ENCODE measurements at regions not wholly inside any gene's neighbourhood (a gene's known extent, or its start where the extent isn't known, plus 50 kb on each side); places are given as distances from the start of the nearest gene placed in this dataset.

GRCh38 chr17:72063756-72064450 is 56.9 kb upstream of the SOX9 start:
- H3K4me1 ChIP-seq, result no peaks in the 10 kb centered on the region
- H3K4me3 ChIP-seq, result no peak overlapping the region
- no peak overlapping the region for H3K27ac ChIP-seq
- intact Hi-C loops (cut with DNase I), result no loop called here
- TF ChIP-seq CTCF (IDR thresholded peaks at IDR 0.05), result no peak
- H3K36me3 ChIP-seq, result no peaks in the 10 kb centered on the region
- H3K9me3 ChIP-seq, result no peaks in the 10 kb centered on the region
- no peaks in the 10 kb centered on the region for H3K27me3 ChIP-seq
- no peak for DNase-seq (ENCODE audit: extremely low spot score in 2 of 2)

GRCh38 chr17:72064606-72065193 is 56.1 kb upstream of the SOX9 start:
- no peak for DNase-seq (ENCODE audit: extremely low spot score in 2 of 2)
- Histone ChIP-seq H3K27ac (no peak overlapping the region), H3K27me3 (no peaks in the 10 kb centered on the region), H3K36me3 (no peaks in the 10 kb centered on the region), H3K9me3 (no peaks in the 10 kb centered on the region), H3K4me3 (no peak overlapping the region), H3K4me1 (no peaks in the 10 kb centered on the region)
- intact Hi-C loops (cut with DNase I), result no loop called here
- TF ChIP-seq POLR2AphosphoS5 (IDR thresholded peaks at IDR 0.05; ENCODE audit: insufficient read depth in 1 of 2, low read depth in 1 of 2) (no peak), POLR2A (IDR thresholded peaks at IDR 0.05) (no peak), CTCF (IDR thresholded peaks at IDR 0.05) (no peak)

- Histone ChIP-seq H3K27ac (no peak overlapping the region), H3K36me3 (no peaks in the 10 kb centered on the region), H3K4me1 (no peaks in the 10 kb centered on the region), H3K4me3 (no peak overlapping the region), H3K27me3 (no peaks in the 10 kb centered on the region), H3K9me3 (no peaks in the 10 kb centered on the region)
- intact Hi-C loops (cut with DNase I), result no loop called here
- TF ChIP-seq POLR2A (IDR thresholded peaks at IDR 0.05) (no peak), POLR2AphosphoS5 (IDR thresholded peaks at IDR 0.05; ENCODE audit: insufficient read depth in 1 of 2, low read depth in 1 of 2) (no peak), CTCF (IDR thresholded peaks at IDR 0.05) (no peak)
- DNase-seq (ENCODE audit: extremely low spot score in 2 of 2), result peak in 1 of 2 donors; percentile 16
These were observed 55.3 kb upstream of the SOX9 start for GRCh38 chr17:72065556-72065955.

- H3K9me3 ChIP-seq, result no peaks in the 10 kb centered on the region
- H3K27me3 ChIP-seq, result no peaks in the 10 kb centered on the region
- TF ChIP-seq POLR2AphosphoS5 (IDR thresholded peaks at IDR 0.05; ENCODE audit: insufficient read depth in 1 of 2, low read depth in 1 of 2) (no peak), POLR2A (IDR thresholded peaks at IDR 0.05) (no peak), CTCF (IDR thresholded peaks at IDR 0.05) (no peak)
- no peak overlapping the region for H3K4me3 ChIP-seq
- H3K36me3 ChIP-seq, result no peaks in the 10 kb centered on the region
- no peak overlapping the region for H3K27ac ChIP-seq
- no peaks in the 10 kb centered on the region for H3K4me1 ChIP-seq
- peak in 1 of 2 donors; percentile 20 for DNase-seq (ENCODE audit: extremely low spot score in 2 of 2)
- intact Hi-C loops (cut with DNase I), result no loop called here
These were observed 52.2 kb upstream of the SOX9 start for GRCh38 chr17:72068643-72069042.

GRCh38 chr17:72069586-72070202 is 51.1 kb upstream of the SOX9 start:
- peak in 1 of 2 donors; percentile 10 for DNase-seq (ENCODE audit: extremely low spot score in 2 of 2)
- no peaks in the 10 kb centered on the region for H3K36me3 ChIP-seq
- H3K27ac ChIP-seq, result no peak overlapping the region
- H3K4me3 ChIP-seq, result no peak overlapping the region
- no peaks in the 10 kb centered on the region for H3K9me3 ChIP-seq
- no peaks in the 10 kb centered on the region for H3K27me3 ChIP-seq
- TF ChIP-seq POLR2AphosphoS5 (IDR thresholded peaks at IDR 0.05; ENCODE audit: insufficient read depth in 1 of 2, low read depth in 1 of 2) (no peak), POLR2A (IDR thresholded peaks at IDR 0.05) (no peak), CTCF (IDR thresholded peaks at IDR 0.05) (no peak)
- intact Hi-C loops (cut with DNase I), result no loop called here
- H3K4me1 ChIP-seq, result no peaks in the 10 kb centered on the region

All from vagina (tissue), 2 donors.